Loucy (cell line): ENCODE measurements at regions not wholly inside any gene's neighbourhood (a gene's known extent, or its start where the extent isn't known, plus 50 kb on each side); places are given as distances from the start of the nearest gene placed in this dataset.

ENCODE experiments used
- H2AFZ ChIP-seq: fragments of 200-600 bp; sonication (generic); 2 replicates; pipeline ENCODE4 v1.6.0; 2016; ENCODE audit warnings: antibody characterized with exemption, mild to moderate bottlenecking, low read length, moderate library complexity
- H3F3A ChIP-seq: fragments of 200-600 bp; 2 replicates; pipeline ENCODE4 v1.6.0; 2016; ENCODE audit warnings: antibody characterized with exemption, low read depth, mild to moderate bottlenecking
- H3K27me3 ChIP-seq: fragments of 200-600 bp; sonication (generic); 2 replicates; pipeline ENCODE4 v1.6.1; 2014; ENCODE audit warnings: low read length, mild to moderate bottlenecking; ENCODE audit not compliant: insufficient read depth, poor library complexity, severe bottlenecking
- H3K36me3 ChIP-seq: fragments of 200-600 bp; sonication (generic); 2 replicates; pipeline ENCODE4 v1.6.1; 2016; ENCODE audit warnings: low read length; ENCODE audit not compliant: insufficient read depth
- H3K4me1 ChIP-seq: fragments of 200-600 bp; sonication (generic); 2 replicates; pipeline ENCODE4 v1.5.1; 2014; ENCODE audit warnings: low read length, mild to moderate bottlenecking; ENCODE audit not compliant: insufficient read depth, poor library complexity, severe bottlenecking
- H3K4me2 ChIP-seq: fragments of 200-600 bp; sonication (generic); 2 replicates; pipeline ENCODE4 v1.6.0; 2014; ENCODE audit warnings: antibody characterized with exemption, low read length, low read depth, mild to moderate bottlenecking; ENCODE audit not compliant: poor library complexity, severe bottlenecking
- H3K4me3 ChIP-seq: fragments of 200-600 bp; sonication (generic); 2 replicates; pipeline ENCODE4 v1.5.1; 2014; ENCODE audit warnings: low read length, mild to moderate bottlenecking, mixed read lengths; ENCODE audit not compliant: poor library complexity, severe bottlenecking
- H3K79me2 ChIP-seq: fragments of 200-600 bp; sonication (generic); 2 replicates; pipeline ENCODE4 v1.6.1; 2014; ENCODE audit warnings: low read length; ENCODE audit not compliant: insufficient read depth
- H3K9ac ChIP-seq: fragments of 200-600 bp; sonication (generic); 2 replicates; pipeline ENCODE4 v1.6.0; 2014; ENCODE audit warnings: mild to moderate bottlenecking, low read depth, low read length, moderate library complexity; ENCODE audit not compliant: poor library complexity, severe bottlenecking
- H3K9me2 ChIP-seq: fragments of 200-600 bp; sonication (generic); replicated peaks from 2 replicates; pipeline ENCODE4 v1.6.1; 2016; ENCODE audit warnings: low read depth, low read length, mixed read lengths
- H3K9me3 ChIP-seq: fragments of 200-600 bp; sonication (generic); 2 replicates; pipeline ENCODE4 v1.6.1; 2014; ENCODE audit warnings: mild to moderate bottlenecking, antibody characterized with exemption, low read length, low read depth; ENCODE audit not compliant: insufficient read depth
- H4K20me1 ChIP-seq: fragments of 200-600 bp; sonication (generic); 2 replicates; pipeline ENCODE4 v1.6.0; 2014; ENCODE audit warnings: antibody characterized with exemption, low read length, mild to moderate bottlenecking; ENCODE audit not compliant: insufficient read depth, poor library complexity, severe bottlenecking
- CTCF ChIP-seq: fragments of 200-600 bp; sonication (generic); conservative IDR thresholded peaks from 2 replicates; pipeline ENCODE4 v1.5.1; 2014; ENCODE audit warnings: mild to moderate bottlenecking, antibody characterized with exemption, low read length
- EZH2phosphoT487 ChIP-seq: fragments of 200-600 bp; IDR thresholded peaks from 2 replicates; pipeline ENCODE4 v1.6.1; 2018; ENCODE audit warnings: antibody characterized with exemption, mild to moderate bottlenecking, moderate library complexity, borderline replicate concordance

- Histone ChIP-seq H3K9me2 (no peaks in the 10 kb centered on the region), H3K36me3 (no peaks in the 10 kb centered on the region), H3K4me1 (no peaks in the 10 kb centered on the region), H3K4me2 (no peak overlapping the region), H3K9me3 (no peaks in the 10 kb centered on the region), H3K4me3 (no peak overlapping the region), H3K27me3 (no peaks in the 10 kb centered on the region), H4K20me1 (no peaks in the 10 kb centered on the region), H2AFZ (no peak overlapping the region), H3K79me2 (no peaks in the 10 kb centered on the region), H3F3A (no peaks in the 10 kb centered on the region), H3K9ac (no peak overlapping the region)
- no peak for TF ChIP-seq CTCF
- TF ChIP-seq EZH2phosphoT487, result no peak
Measured at GRCh38 chr6:159479146-159479545, 213.9 kb downstream of the SOD2 start.

DNA sequence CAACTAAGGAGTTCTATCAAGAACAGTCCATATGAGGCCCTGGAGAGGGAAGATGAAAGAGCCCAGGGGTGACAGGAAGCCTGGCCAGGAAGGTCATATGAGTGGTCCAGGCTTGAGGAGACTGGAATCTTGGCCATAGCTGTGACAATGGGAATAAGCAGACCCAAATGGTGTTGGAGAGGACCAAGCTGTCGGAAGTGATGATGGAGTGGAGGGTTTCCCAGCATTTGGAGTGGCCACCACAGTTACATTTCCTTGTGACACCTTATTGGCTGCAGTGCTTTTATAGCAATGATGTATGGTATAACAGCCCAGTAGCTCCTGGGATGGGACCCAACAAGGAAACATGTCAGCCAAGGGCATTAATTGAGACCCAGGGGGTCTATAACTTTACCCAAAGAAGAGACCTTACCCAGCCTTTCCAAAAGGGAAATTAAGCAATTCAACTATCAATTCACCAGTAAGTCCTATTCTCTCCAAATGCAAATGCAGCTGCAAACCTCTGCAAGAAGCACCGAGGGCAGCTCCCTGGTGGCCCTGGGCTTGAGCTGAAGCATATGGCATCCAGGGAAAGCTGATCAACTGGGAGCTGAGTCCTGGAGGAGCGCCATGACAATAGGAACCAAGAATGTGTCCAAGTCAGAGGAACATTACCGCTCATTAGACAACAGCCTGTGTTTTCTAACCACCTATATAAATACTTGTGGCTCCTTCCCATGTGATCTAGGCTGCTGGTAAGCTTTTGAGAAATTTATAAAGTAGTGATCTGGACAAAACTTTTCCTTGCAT, 219.4 kb downstream of the SOD2 start:
- H3K79me2 ChIP-seq, result no peaks in the 10 kb centered on the region
- H4K20me1 ChIP-seq, result no peaks in the 10 kb centered on the region
- H3K9me3 ChIP-seq, result no peaks in the 10 kb centered on the region
- no peaks in the 10 kb centered on the region for H3K27me3 ChIP-seq
- no peaks in the 10 kb centered on the region for H3F3A ChIP-seq
- H3K36me3 ChIP-seq, result no peaks in the 10 kb centered on the region
- TF ChIP-seq CTCF (no peak), EZH2phosphoT487 (no peak)
- no peak overlapping the region for H3K4me2 ChIP-seq
- no peak overlapping the region for H3K4me3 ChIP-seq
- H3K9me2 ChIP-seq, result no peaks in the 10 kb centered on the region
- H3K9ac ChIP-seq, result no peak overlapping the region
- no peaks in the 10 kb centered on the region for H3K4me1 ChIP-seq
- no peak overlapping the region for H2AFZ ChIP-seq

DNA sequence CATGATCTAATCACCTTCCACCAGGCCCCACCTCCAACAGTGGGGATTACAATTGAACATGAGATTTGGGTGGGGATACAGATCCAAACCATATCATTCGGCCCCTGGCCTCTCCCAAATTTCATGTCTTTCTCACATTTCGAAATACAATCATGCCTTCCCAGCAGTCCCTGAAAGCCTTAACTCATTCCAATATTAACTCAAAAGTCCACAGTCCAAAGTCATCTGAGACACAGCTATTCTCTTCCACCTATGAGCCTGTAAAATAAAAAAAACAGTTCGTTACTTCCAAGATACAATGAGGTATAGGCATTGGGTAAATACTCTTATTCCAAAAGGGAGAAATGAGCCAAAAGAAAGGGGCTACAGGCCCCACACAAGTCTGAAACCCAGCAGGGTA, 222.6 kb downstream of the SOD2 start:
- no peaks in the 10 kb centered on the region for H3K4me1 ChIP-seq
- H3K9ac ChIP-seq, result no peak overlapping the region
- H3K36me3 ChIP-seq, result no peaks in the 10 kb centered on the region
- H3K4me3 ChIP-seq, result no peak overlapping the region
- H3K27me3 ChIP-seq, result no peaks in the 10 kb centered on the region
- H3K9me2 ChIP-seq, result no peaks in the 10 kb centered on the region
- H3F3A ChIP-seq, result no peaks in the 10 kb centered on the region
- H3K9me3 ChIP-seq, result no peaks in the 10 kb centered on the region
- no peaks in the 10 kb centered on the region for H3K79me2 ChIP-seq
- no peaks in the 10 kb centered on the region for H4K20me1 ChIP-seq
- H3K4me2 ChIP-seq, result no peak overlapping the region
- TF ChIP-seq CTCF (no peak), EZH2phosphoT487 (no peak)
- no peak overlapping the region for H2AFZ ChIP-seq
